A549 (cell line): ENCODE measurements at regions not wholly inside any gene's neighbourhood (a gene's known extent, or its start where the extent isn't known, plus 50 kb on each side); places are given as distances from the start of the nearest gene placed in this dataset.
A peak's percentile ranks its signal among the peaks of the same experiment; 100 is the strongest.

ENCODE experiments used
- ATAC-seq, 2 experiments: fragments of 200-7000 bp in 1 of 2; fragments of >200 bp in 1 of 2; cut with Nextera tagmentation in 1 of 2; cut with Tn5 transposase in 1 of 2; 3 replicates each; pipeline versions ENCODE4 v1.8.0 to v1.9.1; 2018 to 2020; ENCODE audit warnings: mild to moderate bottlenecking in 1 of 2, moderate library complexity in 1 of 2
- CTCF ChIA-PET: fragments of 300-600 bp; sonication (Branson Sonifier 250); formaldehyde crosslinking; extraction: SDS; loops from one replicate; lab custom pipeline; 2021; ENCODE audit warnings: antibody characterized with exemption, inconsistent platforms; lab: Yijun Ruan, JAX
- POLR2A ChIA-PET: fragments of 350-600 bp; formaldehyde crosslinking; extraction: SDS; loops from one replicate; lab custom pipeline; 2021; ENCODE audit warnings: antibody characterized with exemption, inconsistent platforms; lab: Yijun Ruan, JAX
- DNase-seq, 2 experiments: peaks; one replicate each; pipeline versions ENCODE4 v3.0.0 to v3.0.0-alpha.2; 2011 to 2016; ENCODE audit warnings: low read depth in 1 of 2, low spot score in 1 of 2
- FAIRE-seq: peaks from 2 replicates; lab custom pipeline; 2011; peaks lifted over from hg19 to GRCh38; lab: Jason Lieb, UNC
- H3K27ac ChIP-seq, 2 experiments: fragments of >200 bp; sonication (Bioruptor Twin); formaldehyde crosslinking; 3 replicates each; pipeline ENCODE4 v1.5.1; 2016 to 2017
- H3K4me1 ChIP-seq: fragments of >200 bp; sonication (Bioruptor Twin); formaldehyde crosslinking; 3 replicates; pipeline ENCODE4 v1.6.1; 2016
- H3K4me2 ChIP-seq: fragments of >200 bp; sonication (Bioruptor Twin); formaldehyde crosslinking; 3 replicates; pipeline ENCODE4 v1.6.1; 2016
- H3K4me3 ChIP-seq: fragments of >200 bp; sonication (Bioruptor Twin); formaldehyde crosslinking; 3 replicates; pipeline ENCODE4 v1.5.1; 2016
- H3K9me3 ChIP-seq: fragments of >200 bp; sonication (Bioruptor Twin); formaldehyde crosslinking; 3 replicates; pipeline ENCODE4 v1.6.1; 2016
- CEBPB ChIP-seq, 2 experiments: fragments of >200 bp in 1 of 2; sonication (Bioruptor Twin) in 1 of 2; formaldehyde crosslinking in 1 of 2; IDR thresholded peaks; 2 replicates each; pipeline ENCODE4 v1.6.1; 2012 to 2016
- CHD2 ChIP-seq: fragments of 150-350 bp; IDR thresholded peaks from 2 replicates; pipeline ENCODE4 v1.6.1; 2014; ENCODE audit warnings: low read length; ENCODE audit not compliant: partially characterized antibody
- CHD4 ChIP-seq: fragments of 200-600 bp; sonication (generic); IDR thresholded peaks from 2 replicates; pipeline ENCODE4 v1.6.1; 2016; ENCODE audit warnings: antibody characterized with exemption, mild to moderate bottlenecking, borderline replicate concordance
- CTCF ChIP-seq: fragments of >200 bp; sonication (Bioruptor Twin); formaldehyde crosslinking; IDR thresholded peaks from 3 replicates; pipeline ENCODE4 v1.5.1; 2016
- EHMT2 ChIP-seq: fragments of 200-600 bp; sonication (generic); IDR thresholded peaks from 2 replicates; pipeline ENCODE4 v1.6.1; 2016; ENCODE audit warnings: antibody characterized with exemption, low read depth, mild to moderate bottlenecking, moderate library complexity
- ESRRA ChIP-seq: fragments of 150-350 bp; IDR thresholded peaks from 2 replicates; pipeline ENCODE4 v1.6.1; 2014; ENCODE audit warnings: mild to moderate bottlenecking, low read length, borderline replicate concordance
- FOSB ChIP-seq: fragments of 250-450 bp; sonication (Bioruptor Pico); IDR thresholded peaks from 2 replicates; pipeline ENCODE4 v1.5.0; 2020; ENCODE audit warnings: mild to moderate bottlenecking, moderate library complexity
- GATA3 ChIP-seq: IDR thresholded peaks from 2 replicates; pipeline ENCODE4 v1.6.1; 2012; ENCODE audit warnings: borderline replicate concordance
- HES2 ChIP-seq: fragments of >200 bp; sonication (Bioruptor Twin); formaldehyde crosslinking; IDR thresholded peaks from 2 replicates; pipeline ENCODE4 v1.6.1; 2016
- HOXA7 ChIP-seq: fragments of 250-450 bp; sonication (Bioruptor Pico); IDR thresholded peaks from 2 replicates; pipeline ENCODE4 v1.5.0; 2020; ENCODE audit warnings: mild to moderate bottlenecking, moderate library complexity
- HOXB13 ChIP-seq: fragments of 250-450 bp; sonication (Bioruptor Pico); IDR thresholded peaks from 2 replicates; pipeline ENCODE4 v1.5.0; 2020; ENCODE audit warnings: low read depth, mild to moderate bottlenecking, moderate library complexity
- JUN ChIP-seq, 2 experiments: fragments of >200 bp; sonication (Bioruptor Twin); formaldehyde crosslinking; IDR thresholded peaks; 2 replicates in 1 of 2; 3 replicates in 1 of 2; pipeline ENCODE4 v1.6.1; 2016 to 2017
- MAFK ChIP-seq: fragments of 450-650 bp; IDR thresholded peaks from 2 replicates; pipeline ENCODE4 v1.6.1; 2014; ENCODE audit not compliant: partially characterized antibody
- MAX ChIP-seq: IDR thresholded peaks from 2 replicates; pipeline ENCODE4 v1.6.1; 2012
- MYC ChIP-seq: IDR thresholded peaks from 2 replicates; pipeline ENCODE4 v1.6.1; 2012; ENCODE audit warnings: mild to moderate bottlenecking, inconsistent platforms, low read length, improper control_type of control experiment, borderline replicate concordance
- NPAS2 ChIP-seq: fragments of 250-450 bp; sonication (Bioruptor Pico); IDR thresholded peaks from 2 replicates; pipeline ENCODE4 v1.8.0; 2022; ENCODE audit warnings: mild to moderate bottlenecking, moderate library complexity, borderline replicate concordance
- NR3C1 ChIP-seq: fragments of >200 bp; sonication (Bioruptor Twin); formaldehyde crosslinking; IDR thresholded peaks from 3 replicates; pipeline ENCODE4 v1.6.1; 2017
- PBX3 ChIP-seq: IDR thresholded peaks from 2 replicates; pipeline ENCODE4 v1.6.1; 2012
- RAD21 ChIP-seq, 2 experiments: fragments of >200 bp in 1 of 2; sonication (Bioruptor Twin) in 1 of 2; formaldehyde crosslinking in 1 of 2; IDR thresholded peaks in 1 of 2; conservative IDR thresholded peaks in 1 of 2; 2 replicates in 1 of 2; 3 replicates in 1 of 2; pipeline ENCODE4 v1.6.1; 2012 to 2018; ENCODE audit warnings: inconsistent platforms in 1 of 2
- RARB ChIP-seq: fragments of 250-450 bp; sonication (Bioruptor Pico); IDR thresholded peaks from 2 replicates; pipeline ENCODE4 v1.8.0; 2021; ENCODE audit warnings: mild to moderate bottlenecking, moderate library complexity
- SREBF2 ChIP-seq: fragments of 450-650 bp; IDR thresholded peaks from 2 replicates; pipeline ENCODE4 v1.6.1; 2014; ENCODE audit warnings: mild to moderate bottlenecking, moderate library complexity
- USF2 ChIP-seq: fragments of 450-650 bp; IDR thresholded peaks from 2 replicates; pipeline ENCODE4 v1.6.1; 2014; ENCODE audit warnings: antibody characterized with exemption
- ZC3H11A ChIP-seq: fragments of 450-650 bp; IDR thresholded peaks from 2 replicates; pipeline ENCODE4 v1.6.1; 2014; ENCODE audit warnings: antibody characterized with exemption, mild to moderate bottlenecking
- ZFP36 ChIP-seq: fragments of 450-650 bp; IDR thresholded peaks from 2 replicates; pipeline ENCODE4 v1.6.1; 2014; ENCODE audit warnings: borderline replicate concordance; ENCODE audit not compliant: partially characterized antibody
- WGBS: methylation state at CpG from one replicate; pipeline ENCODE4 v1.1.6; 2017; ENCODE audit errors: missing lambda C conversion rate; 5-methylcytosine and 5-hydroxymethylcytosine counted together

- TF ChIP-seq PBX3 = no peak
These were observed 454.5 kb downstream of the HINT1 start (continued) for GRCh38 chr5:130710596-130710995.

GRCh38 chr5:130708754-130709153, 456.3 kb downstream of the HINT1 start:
- ATAC-seq (no peak), FAIRE-seq (no peak)
- WGBS = 62% methylated on average over 3 of the region's 3 CpGs
- peaks cover 34% of the 10 kb centered on the region for H3K4me1 ChIP-seq
- H3K4me2 ChIP-seq = no peak overlapping the region
- ChIA-PET CTCF (no interaction called here), POLR2A (no interaction called here)
- TF ChIP-seq ZFP36 (no peak), MYC (no peak), JUN (IDR thresholded peaks at IDR 0.05) (no peak), CTCF (no peak), NR3C1 (no peak), FOSB (CRISPR knock-in tag) (no peak), MAX (no peak), MAFK (no peak), NPAS2 (CRISPR knock-in tag) (no peak), CHD4 (no peak), CEBPB (IDR thresholded peaks at IDR 0.05) (no peak), EHMT2 (no peak), GATA3 (no peak), SREBF2 (no peak), CHD2 (no peak), HES2 (no peak), HOXB13 (CRISPR knock-in tag) (no peak), RARB (CRISPR knock-in tag) (no peak), ZC3H11A (no peak)
- TF ChIP-seq, all 56 proteins: peak for 0
- H3K27ac ChIP-seq = no peak overlapping the region
- H3K4me3 ChIP-seq = no peak overlapping the region
- H3K9me3 ChIP-seq = no peaks in the 10 kb centered on the region
- no peak for DNase-seq

GRCh38 chr5:130706696-130707095, 458.4 kb downstream of the HINT1 start:
- H3K4me1 ChIP-seq = peaks cover 20% of the 10 kb centered on the region
- POLR2A ChIA-PET = no interaction called here
- no peak for FAIRE-seq
- no peak for DNase-seq
- ATAC-seq = no peak
- TF ChIP-seq ESRRA (no peak), PBX3 (no peak), RAD21 (conservative IDR thresholded peaks at IDR 0.05 in 1 of 2, IDR thresholded peaks at IDR 0.05 in 1 of 2) (no peak), USF2 (no peak), HOXA7 (CRISPR knock-in tag) (no peak), MAFK (peak; percentile 37)
- TF ChIP-seq, all 56 proteins: peak for 1
- no peak overlapping the region for H3K4me3 ChIP-seq
- CTCF ChIA-PET = no interaction called here
- H3K27ac ChIP-seq = 0 out of 6 replicates have a peak overlapping the region, but pooled peaks of 1 of the 2 experiments have one; percentile 19
- H3K9me3 ChIP-seq = no peaks in the 10 kb centered on the region
- 78% methylated on average over 5 of the region's 5 CpGs for WGBS
- no peak overlapping the region for H3K4me2 ChIP-seq
